AG08396 (cell line): ENCODE measurements at regions not wholly inside any gene's neighbourhood (a gene's known extent, or its start where the extent isn't known, plus 50 kb on each side); places are given as distances from the start of the nearest gene placed in this dataset.
"Not testable (repeated sequence)": the region's sequence is repeated elsewhere in the genome, so short reads cannot be mapped to it uniquely, and the experiment has no call there.

ENCODE experiments used
- DNase-seq: peaks from one replicate; pipeline ENCODE4 v3.0.0; 2012; ENCODE audit warnings: low spot score, mixed read lengths

DNA sequence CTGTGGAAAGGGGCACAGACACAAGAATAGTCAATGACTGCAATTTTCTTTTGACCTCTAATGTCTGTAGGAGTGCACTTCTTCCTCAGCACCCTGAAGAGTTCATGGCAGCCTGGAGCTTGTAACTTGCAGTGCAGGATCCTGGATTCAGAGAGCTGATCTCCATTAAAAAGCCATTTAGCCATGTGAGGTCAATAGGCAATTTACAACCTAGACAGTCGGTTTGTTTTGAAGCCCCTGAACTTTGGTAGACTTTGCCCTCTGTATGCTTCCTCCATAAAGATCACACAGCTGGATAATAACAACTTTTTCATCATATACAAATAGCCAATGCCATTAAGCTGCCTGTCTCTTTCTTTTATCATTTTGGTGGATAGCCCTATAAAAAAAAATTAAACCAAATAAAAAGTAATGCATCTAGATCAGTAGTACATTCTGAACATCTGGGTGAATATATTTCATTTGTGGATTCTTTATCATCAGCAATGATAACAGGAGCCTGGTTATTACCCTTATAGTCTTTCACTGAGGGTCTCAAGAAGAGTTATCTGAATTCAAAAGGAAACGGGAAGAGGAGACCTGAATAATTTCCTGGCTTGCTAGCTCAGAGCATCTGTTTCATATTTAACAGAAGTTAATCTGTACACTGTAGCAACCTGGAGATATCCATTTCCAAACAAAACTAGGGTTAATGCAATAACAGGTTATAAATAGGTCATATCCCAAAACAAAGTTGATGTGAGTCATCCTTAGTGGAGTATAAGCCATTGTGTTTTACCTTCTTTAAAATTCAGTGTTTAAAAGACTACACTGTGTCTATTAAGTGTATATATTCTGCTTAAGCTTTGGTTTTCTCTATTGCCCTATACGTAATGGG lies 193.8 kb upstream of the ACTBL2 start:
- DNase-seq = no peak

- DNase-seq = no peak
Observed at GRCh38 chr5:57675236-57675635, 192.6 kb upstream of the ACTBL2 start.

DNA sequence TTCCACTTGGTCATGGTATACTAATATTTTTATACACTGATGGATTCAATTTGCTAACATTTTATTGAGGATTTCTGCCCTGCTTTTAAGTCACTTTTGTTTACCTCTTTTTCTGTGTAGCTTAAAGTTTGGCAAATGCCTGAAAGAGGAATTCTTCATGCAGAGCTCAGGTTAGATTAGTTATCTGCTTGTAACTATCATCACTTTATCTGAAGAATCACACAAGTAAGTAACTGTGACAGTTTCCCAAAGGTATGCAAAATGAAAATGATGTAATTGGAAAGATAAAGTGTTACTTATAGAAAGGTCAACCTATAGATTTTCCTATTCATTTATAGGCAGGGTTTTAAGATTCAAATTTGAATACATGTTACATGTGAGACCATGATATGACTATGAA lies 188.8 kb upstream of the ACTBL2 start:
- no peak for DNase-seq

GRCh38 chr5:57666582-57666981 lies 184.0 kb upstream of the ACTBL2 start:
- DNase-seq = no peak

- no peak for DNase-seq
Observed at GRCh38 chr5:57665146-57665936, 182.7 kb upstream of the ACTBL2 start.

GRCh38 chr5:57664700-57665099 lies 182.1 kb upstream of the ACTBL2 start:
- DNase-seq = no peak

- no peak for DNase-seq
Observed at GRCh38 chr5:57663466-57663865, 180.9 kb upstream of the ACTBL2 start.

- no peak for DNase-seq
Observed at GRCh38 chr5:57662991-57663390, 180.4 kb upstream of the ACTBL2 start.

- DNase-seq = no peak
Observed at GRCh38 chr5:57659886-57660285, 177.3 kb upstream of the ACTBL2 start.

DNA sequence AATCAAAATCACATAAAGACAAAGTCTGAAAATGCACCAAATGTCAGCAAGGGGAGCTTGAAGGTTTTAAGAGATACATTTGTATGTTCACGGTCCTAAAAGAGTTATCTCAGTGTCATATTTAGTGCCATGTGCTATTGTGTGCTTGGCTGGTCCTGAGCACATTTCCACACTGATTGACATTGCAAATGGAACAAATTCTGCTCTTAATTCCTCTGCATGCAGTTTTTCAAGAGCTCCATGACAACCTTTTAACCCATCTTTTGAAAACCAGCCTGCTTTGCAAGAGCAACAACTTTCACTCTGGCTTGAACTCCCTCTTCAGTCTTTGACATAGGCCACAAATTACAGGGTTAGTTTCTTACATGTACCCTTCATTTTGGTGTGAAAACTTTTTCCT lies 175.4 kb upstream of the ACTBL2 start:
- no peak for DNase-seq

DNA sequence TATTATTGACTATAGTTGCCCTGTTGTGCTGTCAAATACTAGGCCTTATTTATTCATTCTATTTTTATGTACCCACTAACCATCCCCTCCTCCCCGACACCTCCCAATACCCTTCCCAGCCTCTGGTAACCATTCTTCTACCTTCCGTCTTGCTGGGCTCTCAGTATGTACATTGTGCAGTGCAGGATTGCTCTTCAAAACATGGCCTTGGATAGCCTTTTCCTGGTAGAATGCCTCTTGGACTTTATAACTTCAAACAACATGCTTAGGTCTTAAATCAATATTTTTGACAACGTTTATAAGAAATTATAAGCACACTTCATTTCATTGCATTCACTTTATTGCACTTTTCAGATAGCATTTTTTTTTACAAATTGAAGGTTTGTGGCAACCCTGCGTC lies 172.6 kb upstream of the ACTBL2 start:
- DNase-seq = no peak

GRCh38 chr5:57653636-57654290 lies 171.2 kb upstream of the ACTBL2 start:
- no peak for DNase-seq

- no peak for DNase-seq
Observed at GRCh38 chr5:57651127-57651526, 168.5 kb upstream of the ACTBL2 start.

DNA sequence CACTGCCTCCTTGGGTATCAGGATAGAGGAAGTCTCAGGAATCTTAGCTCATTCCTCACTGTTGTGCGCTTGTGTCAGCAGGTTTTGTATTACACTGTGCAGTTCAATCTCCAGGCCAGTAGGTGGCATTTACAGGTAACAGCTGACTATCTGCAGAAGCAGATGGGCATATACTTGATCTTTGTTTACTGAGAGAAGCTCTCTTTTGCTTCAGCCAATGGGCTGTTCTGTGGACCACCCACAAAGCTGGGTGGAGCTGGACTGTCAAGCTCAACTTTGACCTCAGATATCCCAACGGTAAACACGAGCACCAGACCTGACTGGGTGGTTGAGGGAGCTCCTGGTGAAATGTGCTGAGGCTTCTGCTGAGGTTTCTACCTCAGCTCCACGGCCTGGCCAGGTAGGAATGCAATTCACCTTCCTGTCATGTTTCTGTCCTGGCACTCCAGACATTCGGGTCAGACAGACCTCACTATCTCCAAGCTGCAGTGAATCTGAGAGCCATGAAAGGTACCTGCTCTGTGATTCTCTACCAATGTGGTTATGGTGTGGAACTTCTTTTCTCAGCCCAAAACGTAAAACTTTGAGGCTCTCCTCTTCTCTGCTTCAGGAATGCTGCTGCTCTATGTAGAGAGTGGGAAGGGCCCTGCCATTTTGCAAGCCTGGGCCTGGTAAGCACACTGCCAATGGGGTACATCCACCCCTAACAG lies 167.9 kb upstream of the ACTBL2 start:
- DNase-seq = peak; percentile 30

DNA sequence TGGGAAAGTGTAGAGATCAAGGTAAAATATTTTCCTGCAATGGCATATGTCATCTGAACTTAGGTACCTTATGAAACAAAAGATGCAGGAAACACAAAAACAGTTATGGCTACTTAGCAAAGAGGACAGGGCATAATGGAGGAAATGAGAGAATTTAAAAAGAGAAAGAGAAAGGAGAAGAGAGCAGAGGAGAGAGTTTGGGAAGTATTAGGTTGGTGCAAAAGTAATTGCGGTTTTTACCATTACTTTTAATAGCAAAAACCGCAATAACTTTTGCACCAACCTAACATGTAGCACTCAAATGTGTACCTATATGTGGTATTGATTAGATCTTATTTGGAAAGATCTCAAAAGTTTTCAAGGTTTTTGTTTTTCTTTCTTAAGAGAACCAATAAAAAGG lies 160.1 kb upstream of the ACTBL2 start:
- DNase-seq = no peak

- no peak for DNase-seq
Observed at GRCh38 chr5:57642066-57642465, 159.5 kb upstream of the ACTBL2 start.

- no peak for DNase-seq
Observed at GRCh38 chr5:57635146-57635777, 152.7 kb upstream of the ACTBL2 start.

- no peak for DNase-seq
Observed at GRCh38 chr5:57632937-57633336, 150.3 kb upstream of the ACTBL2 start.

- not testable (repeated sequence) for DNase-seq
Observed at GRCh38 chr5:57631139-57631538, 148.5 kb upstream of the ACTBL2 start.

DNA sequence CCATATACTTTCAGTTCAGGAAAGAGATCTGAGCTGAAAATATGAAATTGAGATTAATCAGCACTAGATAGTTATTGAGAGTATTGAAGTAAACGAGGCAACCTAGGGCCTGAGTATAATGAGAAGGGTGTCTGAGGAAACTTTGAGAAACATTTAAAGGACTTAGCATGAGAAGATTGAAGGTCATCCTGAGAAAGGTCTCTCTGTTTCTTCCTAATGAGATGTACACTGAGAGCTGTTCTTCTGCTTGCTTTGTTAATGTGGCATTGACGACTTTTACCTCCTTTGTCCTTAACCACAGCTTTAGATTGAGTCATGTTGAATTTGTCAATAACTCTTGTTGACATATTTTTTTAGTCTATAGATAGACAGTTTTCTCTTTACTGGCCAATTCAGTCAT lies 145.1 kb upstream of the ACTBL2 start:
- DNase-seq = no peak

- DNase-seq = no peak
Observed at GRCh38 chr5:57626703-57627102, 144.1 kb upstream of the ACTBL2 start.

DNA sequence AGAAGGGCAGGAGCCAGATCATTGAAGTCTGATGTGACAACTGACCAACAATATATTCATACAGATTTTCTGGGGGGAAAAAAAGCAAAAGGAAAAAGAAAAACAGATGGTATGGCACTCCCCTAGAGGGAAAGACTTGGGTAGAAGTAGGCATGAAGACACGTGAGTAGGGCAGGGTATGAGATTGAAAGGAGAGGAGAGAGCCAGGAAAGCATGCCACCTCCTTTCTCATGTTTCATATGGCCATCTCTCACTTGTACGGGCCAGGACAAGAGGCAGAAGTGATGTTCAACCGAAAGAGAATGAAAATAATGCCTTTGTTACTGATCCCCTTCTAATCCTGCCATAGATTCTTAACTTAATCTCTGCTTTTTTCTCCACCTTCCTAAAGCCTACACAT lies 139.0 kb upstream of the ACTBL2 start:
- no peak for DNase-seq
